ENCODE measurements at regions not wholly inside any gene's neighbourhood (a gene's known extent, or its start where the extent isn't known, plus 50 kb on each side); places are given as distances from the start of the nearest gene placed in this dataset.

GRCh38 chr17:11109106-11109505 is 131.9 kb upstream of the SHISA6 start:
- TF ChIP-seq, protein P1, sequence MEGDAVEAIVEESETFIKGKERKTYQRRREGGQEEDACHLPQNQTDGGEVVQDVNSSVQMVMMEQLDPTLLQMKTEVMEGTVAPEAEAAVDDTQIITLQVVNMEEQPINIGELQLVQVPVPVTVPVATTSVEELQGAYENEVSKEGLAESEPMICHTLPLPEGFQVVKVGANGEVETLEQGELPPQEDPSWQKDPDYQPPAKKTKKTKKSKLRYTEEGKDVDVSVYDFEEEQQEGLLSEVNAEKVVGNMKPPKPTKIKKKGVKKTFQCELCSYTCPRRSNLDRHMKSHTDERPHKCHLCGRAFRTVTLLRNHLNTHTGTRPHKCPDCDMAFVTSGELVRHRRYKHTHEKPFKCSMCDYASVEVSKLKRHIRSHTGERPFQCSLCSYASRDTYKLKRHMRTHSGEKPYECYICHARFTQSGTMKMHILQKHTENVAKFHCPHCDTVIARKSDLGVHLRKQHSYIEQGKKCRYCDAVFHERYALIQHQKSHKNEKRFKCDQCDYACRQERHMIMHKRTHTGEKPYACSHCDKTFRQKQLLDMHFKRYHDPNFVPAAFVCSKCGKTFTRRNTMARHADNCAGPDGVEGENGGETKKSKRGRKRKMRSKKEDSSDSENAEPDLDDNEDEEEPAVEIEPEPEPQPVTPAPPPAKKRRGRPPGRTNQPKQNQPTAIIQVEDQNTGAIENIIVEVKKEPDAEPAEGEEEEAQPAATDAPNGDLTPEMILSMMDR (IDR thresholded peaks at IDR 0.05) = no peak
- no peak for TF ChIP-seq POLR2A (IDR thresholded peaks at IDR 0.05)

Measured in thyroid gland (tissue), 4 donors.